ENCODE measurements at regions not wholly inside any gene's neighbourhood (a gene's known extent, or its start where the extent isn't known, plus 50 kb on each side); places are given as distances from the start of the nearest gene placed in this dataset.
A peak's percentile ranks its signal among the peaks of the same experiment; 100 is the strongest.

DNA sequence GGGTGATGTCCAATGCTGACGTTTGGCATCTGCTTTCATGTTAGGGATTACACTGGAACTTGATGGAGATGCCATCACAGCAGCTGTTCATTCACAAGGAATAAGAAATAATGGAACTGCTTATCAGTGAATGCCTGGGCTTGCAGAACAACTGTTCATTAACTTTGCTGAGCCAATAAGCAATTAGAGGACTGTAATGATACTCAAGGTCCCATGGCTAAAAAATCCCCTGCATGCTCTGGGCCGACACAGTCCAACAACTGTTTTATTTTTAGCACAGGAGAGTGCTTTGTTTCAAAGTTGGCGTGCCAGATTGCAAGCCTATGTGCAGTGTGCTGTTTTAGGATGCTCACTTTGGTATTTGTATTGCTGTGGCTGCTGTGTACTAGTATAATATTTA, 408.0 kb upstream of the RGPD4 start:
- H3K79me2 ChIP-seq (ENCODE audit: insufficient read depth), result no peaks in the 10 kb centered on the region
- CTCF ChIA-PET, result no interaction called here
- H3K4me3 ChIP-seq (ENCODE audit: low read depth in 2 of 2, low read length in 1 of 2), result no peak overlapping the region
- POLR2A ChIA-PET, result no interaction called here
- TF ChIP-seq GABPA (IDR thresholded peaks at IDR 0.05; ENCODE audit: low read depth), result no peak
- TF ChIP-seq RCOR1 (IDR thresholded peaks at IDR 0.05; ENCODE audit: low read length), result peak; percentile 59; the same call in 1 of the 2 replicates
- no peaks in the 10 kb centered on the region for H3K9me3 ChIP-seq
- peak; percentile 7 for DNase-seq
- no peaks in the 10 kb centered on the region; the same call in 1 of the 2 replicates for H3K27me3 ChIP-seq (ENCODE audit: insufficient read depth)
- no peaks in the 10 kb centered on the region for H3K36me3 ChIP-seq (replicated peaks in 1 of 2; ENCODE audit: control insufficient read depth in 1 of 2, insufficient read depth in 2 of 2, low read length in 1 of 2)
- H2AFZ ChIP-seq (ENCODE audit: low read depth), result no peak overlapping the region
- H3K4me2 ChIP-seq, result no peak overlapping the region
- H3K9me2 ChIP-seq, result no peaks in the 10 kb centered on the region
- no peaks in the 10 kb centered on the region for H4K20me1 ChIP-seq (ENCODE audit: insufficient read depth)
- no peak overlapping the region for H3K9ac ChIP-seq
- H3K4me1 ChIP-seq (ENCODE audit: control insufficient read depth in 1 of 2, insufficient read depth in 2 of 2, low read depth in 1 of 2, low read length in 1 of 2), result peaks cover 0 to 9% of the 10 kb centered on the region in 2 experiments; a peak in 2 of 4 replicates
- H3K27ac ChIP-seq (ENCODE audit: low read depth in 2 of 2, low read length in 1 of 2), result no peak overlapping the region
- no peaks in the 10 kb centered on the region for H3F3A ChIP-seq (replicated peaks; ENCODE audit: insufficient read depth)
- 7% methylated on average over 3 of the region's 3 CpGs for WGBS (ENCODE audit: low lambda C conversion rate)

DNA sequence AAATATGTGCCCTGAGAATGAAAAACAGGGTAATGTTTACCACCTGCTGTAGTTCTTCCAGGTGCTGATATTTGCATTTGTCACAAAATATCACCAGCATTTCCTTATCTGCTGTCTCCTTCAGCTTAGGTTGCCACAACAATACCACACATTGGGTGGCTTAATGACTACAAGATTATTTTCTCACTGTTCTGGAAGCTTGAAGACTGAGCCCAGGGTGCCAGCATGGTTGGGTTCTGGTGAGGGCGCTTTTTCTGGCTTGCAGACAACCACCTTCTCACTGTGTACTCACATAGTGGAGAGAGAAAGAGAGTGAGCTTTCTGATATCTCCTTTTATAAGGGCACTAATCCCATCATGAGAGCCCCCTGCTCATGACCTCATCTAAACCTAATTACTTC, 407.5 kb upstream of the RGPD4 start:
- no peak for TF ChIP-seq CHD2 (IDR thresholded peaks at IDR 0.05; ENCODE audit: low read length, partially characterized antibody)
- POLR2A ChIA-PET, result no interaction called here
- Histone ChIP-seq H3K27me3 (ENCODE audit: insufficient read depth) (no peaks in the 10 kb centered on the region; the same call in 1 of the 2 replicates), H3K27ac (ENCODE audit: low read depth in 2 of 2, low read length in 1 of 2) (no peak overlapping the region), H3K9me3 (no peaks in the 10 kb centered on the region), H3K36me3 (replicated peaks in 1 of 2; ENCODE audit: control insufficient read depth in 1 of 2, insufficient read depth in 2 of 2, low read length in 1 of 2) (no peaks in the 10 kb centered on the region), H3K79me2 (ENCODE audit: insufficient read depth) (no peaks in the 10 kb centered on the region), H3K4me1 (ENCODE audit: control insufficient read depth in 1 of 2, insufficient read depth in 2 of 2, low read depth in 1 of 2, low read length in 1 of 2) (peaks cover 0 to 9% of the 10 kb centered on the region in 2 experiments; a peak in 2 of 4 replicates), H4K20me1 (ENCODE audit: insufficient read depth) (no peaks in the 10 kb centered on the region), H3K4me3 (ENCODE audit: low read depth in 2 of 2, low read length in 1 of 2) (no peak overlapping the region), H2AFZ (ENCODE audit: low read depth) (no peak overlapping the region), H3F3A (replicated peaks; ENCODE audit: insufficient read depth) (no peaks in the 10 kb centered on the region), H3K4me2 (no peak overlapping the region), H3K9me2 (no peaks in the 10 kb centered on the region), H3K9ac (no peak overlapping the region)
- CTCF ChIA-PET, result no interaction called here
- 38% methylated on average over 1 of the region's 1 CpG for WGBS (ENCODE audit: low lambda C conversion rate)
- DNase-seq, result no peak

DNA sequence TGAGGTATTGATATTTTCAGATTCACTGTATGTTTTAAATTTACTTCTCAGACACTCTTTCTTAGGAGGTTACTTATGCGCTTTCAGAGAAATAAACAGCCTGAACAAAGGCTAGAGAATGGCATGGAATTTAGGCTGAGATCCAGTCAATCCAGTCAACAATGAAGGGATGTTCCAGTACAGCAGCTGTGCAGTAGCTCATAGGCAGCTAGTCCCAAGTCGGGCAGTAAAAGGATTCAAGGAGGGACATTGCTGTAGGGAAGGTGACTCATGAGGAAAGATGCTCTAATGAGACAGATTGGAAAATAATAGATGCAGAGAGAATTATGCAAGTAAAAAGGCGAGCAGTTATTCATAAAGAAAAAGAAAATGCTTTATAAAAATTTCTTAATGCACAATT, 397.9 kb upstream of the RGPD4 start:
- Histone ChIP-seq H3K4me2 (no peak overlapping the region), H3K27me3 (ENCODE audit: insufficient read depth) (no peaks in the 10 kb centered on the region), H2AFZ (ENCODE audit: low read depth) (no peak overlapping the region), H3K9ac (no peak overlapping the region), H3K9me3 (no peaks in the 10 kb centered on the region), H3F3A (replicated peaks; ENCODE audit: insufficient read depth) (no peaks in the 10 kb centered on the region), H3K4me1 (ENCODE audit: control insufficient read depth in 1 of 2, insufficient read depth in 2 of 2, low read depth in 1 of 2, low read length in 1 of 2) (no peaks in the 10 kb centered on the region), H3K36me3 (replicated peaks in 1 of 2; ENCODE audit: control insufficient read depth in 1 of 2, insufficient read depth in 2 of 2, low read length in 1 of 2) (no peaks in the 10 kb centered on the region), H3K9me2 (no peaks in the 10 kb centered on the region), H3K4me3 (ENCODE audit: low read depth in 2 of 2, low read length in 1 of 2) (no peak overlapping the region), H4K20me1 (ENCODE audit: insufficient read depth) (no peaks in the 10 kb centered on the region), H3K27ac (ENCODE audit: low read depth in 2 of 2, low read length in 1 of 2) (no peak overlapping the region), H3K79me2 (ENCODE audit: insufficient read depth) (no peaks in the 10 kb centered on the region)
- CTCF ChIA-PET, result no interaction called here
- no peak for DNase-seq
- POLR2A ChIA-PET, result no interaction called here
- 44% methylated on average over 3 of the region's 3 CpGs for WGBS (ENCODE audit: low lambda C conversion rate)
- TF ChIP-seq, protein P1, sequence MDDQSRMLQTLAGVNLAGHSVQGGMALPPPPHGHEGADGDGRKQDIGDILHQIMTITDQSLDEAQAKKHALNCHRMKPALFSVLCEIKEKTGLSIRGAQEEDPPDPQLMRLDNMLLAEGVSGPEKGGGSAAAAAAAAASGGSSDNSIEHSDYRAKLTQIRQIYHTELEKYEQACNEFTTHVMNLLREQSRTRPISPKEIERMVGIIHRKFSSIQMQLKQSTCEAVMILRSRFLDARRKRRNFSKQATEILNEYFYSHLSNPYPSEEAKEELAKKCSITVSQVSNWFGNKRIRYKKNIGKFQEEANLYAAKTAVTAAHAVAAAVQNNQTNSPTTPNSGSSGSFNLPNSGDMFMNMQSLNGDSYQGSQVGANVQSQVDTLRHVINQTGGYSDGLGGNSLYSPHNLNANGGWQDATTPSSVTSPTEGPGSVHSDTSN (IDR thresholded peaks at IDR 0.05), result no peak
- TF ChIP-seq CHD2 (IDR thresholded peaks at IDR 0.05; ENCODE audit: low read length, partially characterized antibody) (no peak), GATA2 (CRISPR knock-in tag; IDR thresholded peaks at IDR 0.05) (no peak), EZH2phosphoT487 (IDR thresholded peaks at IDR 0.05; ENCODE audit: borderline replicate concordance, low read depth) (no peak), EP300 (IDR thresholded peaks at IDR 0.05; ENCODE audit: borderline replicate concordance in 1 of 2, low read depth in 1 of 2, low read length in 1 of 2) (no peak), SIN3A (IDR thresholded peaks at IDR 0.05; ENCODE audit: borderline replicate concordance, low read depth, low read length) (no peak), JUND (IDR thresholded peaks at IDR 0.05) (no peak), CTCF (IDR thresholded peaks at IDR 0.05) (no peak), FOXM1 (IDR thresholded peaks at IDR 0.05; ENCODE audit: low read depth) (no peak), TEAD4 (IDR thresholded peaks at IDR 0.05; ENCODE audit: borderline replicate concordance, insufficient read depth) (no peak)
- TF ChIP-seq, protein P2, sequence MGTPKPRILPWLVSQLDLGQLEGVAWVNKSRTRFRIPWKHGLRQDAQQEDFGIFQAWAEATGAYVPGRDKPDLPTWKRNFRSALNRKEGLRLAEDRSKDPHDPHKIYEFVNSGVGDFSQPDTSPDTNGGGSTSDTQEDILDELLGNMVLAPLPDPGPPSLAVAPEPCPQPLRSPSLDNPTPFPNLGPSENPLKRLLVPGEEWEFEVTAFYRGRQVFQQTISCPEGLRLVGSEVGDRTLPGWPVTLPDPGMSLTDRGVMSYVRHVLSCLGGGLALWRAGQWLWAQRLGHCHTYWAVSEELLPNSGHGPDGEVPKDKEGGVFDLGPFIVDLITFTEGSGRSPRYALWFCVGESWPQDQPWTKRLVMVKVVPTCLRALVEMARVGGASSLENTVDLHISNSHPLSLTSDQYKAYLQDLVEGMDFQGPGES (IDR thresholded peaks at IDR 0.05; ENCODE audit: low read depth, low read length), result no peak
- TF ChIP-seq, protein P3, sequence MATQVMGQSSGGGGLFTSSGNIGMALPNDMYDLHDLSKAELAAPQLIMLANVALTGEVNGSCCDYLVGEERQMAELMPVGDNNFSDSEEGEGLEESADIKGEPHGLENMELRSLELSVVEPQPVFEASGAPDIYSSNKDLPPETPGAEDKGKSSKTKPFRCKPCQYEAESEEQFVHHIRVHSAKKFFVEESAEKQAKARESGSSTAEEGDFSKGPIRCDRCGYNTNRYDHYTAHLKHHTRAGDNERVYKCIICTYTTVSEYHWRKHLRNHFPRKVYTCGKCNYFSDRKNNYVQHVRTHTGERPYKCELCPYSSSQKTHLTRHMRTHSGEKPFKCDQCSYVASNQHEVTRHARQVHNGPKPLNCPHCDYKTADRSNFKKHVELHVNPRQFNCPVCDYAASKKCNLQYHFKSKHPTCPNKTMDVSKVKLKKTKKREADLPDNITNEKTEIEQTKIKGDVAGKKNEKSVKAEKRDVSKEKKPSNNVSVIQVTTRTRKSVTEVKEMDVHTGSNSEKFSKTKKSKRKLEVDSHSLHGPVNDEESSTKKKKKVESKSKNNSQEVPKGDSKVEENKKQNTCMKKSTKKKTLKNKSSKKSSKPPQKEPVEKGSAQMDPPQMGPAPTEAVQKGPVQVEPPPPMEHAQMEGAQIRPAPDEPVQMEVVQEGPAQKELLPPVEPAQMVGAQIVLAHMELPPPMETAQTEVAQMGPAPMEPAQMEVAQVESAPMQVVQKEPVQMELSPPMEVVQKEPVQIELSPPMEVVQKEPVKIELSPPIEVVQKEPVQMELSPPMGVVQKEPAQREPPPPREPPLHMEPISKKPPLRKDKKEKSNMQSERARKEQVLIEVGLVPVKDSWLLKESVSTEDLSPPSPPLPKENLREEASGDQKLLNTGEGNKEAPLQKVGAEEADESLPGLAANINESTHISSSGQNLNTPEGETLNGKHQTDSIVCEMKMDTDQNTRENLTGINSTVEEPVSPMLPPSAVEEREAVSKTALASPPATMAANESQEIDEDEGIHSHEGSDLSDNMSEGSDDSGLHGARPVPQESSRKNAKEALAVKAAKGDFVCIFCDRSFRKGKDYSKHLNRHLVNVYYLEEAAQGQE (IDR thresholded peaks at IDR 0.05; ENCODE audit: low read depth, low read length), result no peak

All from SK-N-SH (cell line).